ENCODE measurements at regions not wholly inside any gene's neighbourhood (a gene's known extent, or its start where the extent isn't known, plus 50 kb on each side); places are given as distances from the start of the nearest gene placed in this dataset.

DNA sequence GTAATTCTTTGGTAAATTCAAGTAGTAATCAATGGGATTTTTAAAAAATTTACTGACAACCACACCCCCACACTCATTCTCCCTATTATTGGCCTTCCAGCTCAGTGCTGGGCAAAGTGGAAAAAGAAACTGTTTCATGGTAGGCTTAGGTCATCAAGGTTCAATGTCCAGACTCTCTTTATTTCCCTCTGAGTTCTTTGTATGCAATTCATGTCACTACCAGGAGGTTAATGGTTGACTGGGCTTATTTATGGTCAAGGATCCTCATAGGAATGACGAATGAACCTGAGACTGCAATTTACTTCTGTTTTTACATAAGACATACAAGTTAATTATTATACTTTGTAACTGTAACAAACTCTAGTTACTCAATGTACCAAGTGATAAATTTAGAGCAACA lies 403.2 kb downstream of the KLHL13 start:
- H3K79me2 ChIP-seq (ENCODE audit: low read depth) = no peaks in the 10 kb centered on the region
- no peaks in the 10 kb centered on the region for H3K36me3 Mint-ChIP-seq
- no peaks in the 10 kb centered on the region for H3K4me1 ChIP-seq

DNA sequence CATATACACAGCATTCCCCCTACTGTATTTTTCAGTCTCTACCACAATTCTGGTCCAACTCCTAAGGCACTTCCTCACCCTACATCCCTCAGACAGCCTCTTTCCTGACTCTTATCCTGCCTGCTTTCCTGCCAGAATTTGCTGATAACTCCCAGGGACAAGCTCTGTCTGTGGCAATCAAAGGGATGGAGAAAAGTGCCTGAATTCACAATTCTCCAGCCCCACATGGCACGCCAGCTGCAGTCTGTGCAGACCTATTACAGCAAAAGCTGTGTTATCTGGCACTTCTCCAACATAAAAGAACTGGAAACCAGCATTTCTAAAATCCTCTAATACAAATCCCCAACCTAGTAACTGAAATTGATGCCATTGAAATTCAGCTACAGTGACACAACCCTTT lies 404.8 kb downstream of the KLHL13 start:
- no peaks in the 10 kb centered on the region for H3K27me3 Mint-ChIP-seq (ENCODE audit: insufficient read depth, low read depth)

More for the DNA sequence above, 403.2 kb downstream of the KLHL13 start:
- Mint-ChIP-seq H3K27ac (no peak overlapping the region), H3K4me3 (no peak overlapping the region), H3K9me3 (no peaks in the 10 kb centered on the region), H3K4me1 (peaks cover 16% of the 10 kb centered on the region), H3K27me3 (ENCODE audit: insufficient read depth, low read depth) (no peaks in the 10 kb centered on the region)
- Histone ChIP-seq H3K4me2 (no peak overlapping the region), H3F3A (ENCODE audit: low read depth) (no peaks in the 10 kb centered on the region), H4K20me1 (ENCODE audit: low read depth) (no peaks in the 10 kb centered on the region), H3K27me3 (no peaks in the 10 kb centered on the region), H3K9ac (no peak overlapping the region), H3K36me3 (no peaks in the 10 kb centered on the region), H2AFZ (replicated peaks) (no peak overlapping the region), H3K9me3 (ENCODE audit: low read depth) (no peaks in the 10 kb centered on the region), H3K27ac (no peak overlapping the region), H3K4me3 (no peak overlapping the region)
- TF ChIP-seq, protein P1, sequence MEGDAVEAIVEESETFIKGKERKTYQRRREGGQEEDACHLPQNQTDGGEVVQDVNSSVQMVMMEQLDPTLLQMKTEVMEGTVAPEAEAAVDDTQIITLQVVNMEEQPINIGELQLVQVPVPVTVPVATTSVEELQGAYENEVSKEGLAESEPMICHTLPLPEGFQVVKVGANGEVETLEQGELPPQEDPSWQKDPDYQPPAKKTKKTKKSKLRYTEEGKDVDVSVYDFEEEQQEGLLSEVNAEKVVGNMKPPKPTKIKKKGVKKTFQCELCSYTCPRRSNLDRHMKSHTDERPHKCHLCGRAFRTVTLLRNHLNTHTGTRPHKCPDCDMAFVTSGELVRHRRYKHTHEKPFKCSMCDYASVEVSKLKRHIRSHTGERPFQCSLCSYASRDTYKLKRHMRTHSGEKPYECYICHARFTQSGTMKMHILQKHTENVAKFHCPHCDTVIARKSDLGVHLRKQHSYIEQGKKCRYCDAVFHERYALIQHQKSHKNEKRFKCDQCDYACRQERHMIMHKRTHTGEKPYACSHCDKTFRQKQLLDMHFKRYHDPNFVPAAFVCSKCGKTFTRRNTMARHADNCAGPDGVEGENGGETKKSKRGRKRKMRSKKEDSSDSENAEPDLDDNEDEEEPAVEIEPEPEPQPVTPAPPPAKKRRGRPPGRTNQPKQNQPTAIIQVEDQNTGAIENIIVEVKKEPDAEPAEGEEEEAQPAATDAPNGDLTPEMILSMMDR (IDR thresholded peaks at IDR 0.05) = no peak
- no peak for TF ChIP-seq EZH2 (IDR thresholded peaks at IDR 0.05)
- TF ChIP-seq EZH2phosphoT487 (IDR thresholded peaks at IDR 0.05) = no peak
- no peak for DNase-seq (ENCODE audit: low spot score)

DNA sequence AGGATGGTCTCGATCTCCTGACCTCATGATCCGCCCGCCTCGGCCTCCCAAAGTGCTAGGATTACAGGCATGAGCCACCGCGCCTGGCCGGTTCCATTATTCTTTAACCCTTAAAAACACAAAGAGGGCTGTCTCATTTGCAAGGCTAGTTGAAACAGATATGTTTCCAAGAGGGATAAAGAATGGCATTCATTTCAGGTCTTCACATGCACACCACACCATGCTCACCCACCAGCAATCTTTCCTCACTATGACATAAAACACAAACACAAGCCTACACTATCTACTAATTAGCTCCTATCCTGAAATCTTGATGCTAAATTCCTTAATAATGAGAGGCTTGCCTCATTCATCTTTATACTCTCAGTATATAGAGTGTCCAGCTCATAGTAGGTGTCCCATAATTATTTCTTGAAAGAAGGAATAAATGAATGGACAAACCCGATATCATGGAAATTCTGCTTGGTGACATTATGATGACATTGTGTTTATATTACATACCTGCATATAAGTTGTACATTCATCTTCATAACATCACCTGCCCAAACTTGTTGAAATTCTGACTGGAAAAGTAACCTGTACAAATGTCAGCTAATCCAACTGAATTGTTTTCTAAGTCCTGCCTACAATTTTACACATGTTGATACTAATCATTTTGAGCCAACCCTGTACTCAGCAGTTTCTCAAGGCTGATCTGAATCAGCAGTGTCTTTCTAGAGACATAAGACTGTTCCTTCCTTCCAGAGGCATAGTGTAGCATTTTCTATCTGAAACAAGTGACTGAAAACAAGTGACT lies 408.5 kb downstream of the KLHL13 start:
- Mint-ChIP-seq H3K36me3 (no peaks in the 10 kb centered on the region), H3K27me3 (ENCODE audit: insufficient read depth, low read depth) (no peaks in the 10 kb centered on the region), H3K4me1 (peaks cover 17% of the 10 kb centered on the region), H3K27ac (no peak overlapping the region), H3K4me3 (no peak overlapping the region), H3K9me3 (no peaks in the 10 kb centered on the region)
- Histone ChIP-seq H2AFZ (replicated peaks) (no peak overlapping the region), H3F3A (ENCODE audit: low read depth) (no peaks in the 10 kb centered on the region), H3K9ac (no peak overlapping the region), H4K20me1 (ENCODE audit: low read depth) (no peaks in the 10 kb centered on the region), H3K27ac (no peak overlapping the region), H3K4me1 (no peaks in the 10 kb centered on the region), H3K36me3 (no peaks in the 10 kb centered on the region), H3K9me3 (ENCODE audit: low read depth) (no peaks in the 10 kb centered on the region), H3K27me3 (no peaks in the 10 kb centered on the region), H3K4me3 (no peak overlapping the region), H3K4me2 (no peak overlapping the region), H3K79me2 (ENCODE audit: low read depth) (no peaks in the 10 kb centered on the region)
- no peak for TF ChIP-seq EZH2phosphoT487 (IDR thresholded peaks at IDR 0.05)
- TF ChIP-seq, protein P1 (IDR thresholded peaks at IDR 0.05) = no peak
- TF ChIP-seq EZH2 (IDR thresholded peaks at IDR 0.05) = no peak
- DNase-seq (ENCODE audit: low spot score) = no peak

More for the DNA sequence above, 404.8 kb downstream of the KLHL13 start:
- H3K9me3 Mint-ChIP-seq = no peaks in the 10 kb centered on the region
- Histone ChIP-seq H4K20me1 (ENCODE audit: low read depth) (no peaks in the 10 kb centered on the region), H2AFZ (replicated peaks) (no peak overlapping the region), H3K4me3 (no peak overlapping the region), H3K27me3 (no peaks in the 10 kb centered on the region), H3K79me2 (ENCODE audit: low read depth) (no peaks in the 10 kb centered on the region), H3F3A (ENCODE audit: low read depth) (no peaks in the 10 kb centered on the region), H3K27ac (no peak overlapping the region), H3K4me1 (no peaks in the 10 kb centered on the region), H3K4me2 (no peak overlapping the region), H3K9me3 (ENCODE audit: low read depth) (no peaks in the 10 kb centered on the region), H3K9ac (no peak overlapping the region), H3K36me3 (no peaks in the 10 kb centered on the region)
- peaks cover 21% of the 10 kb centered on the region for H3K4me1 Mint-ChIP-seq
- no peak for TF ChIP-seq EZH2phosphoT487 (IDR thresholded peaks at IDR 0.05)
- no peak for TF ChIP-seq EZH2 (IDR thresholded peaks at IDR 0.05)
- TF ChIP-seq, protein P1 (IDR thresholded peaks at IDR 0.05) = no peak
- peak overlapping the region; percentile 21 for H3K27ac Mint-ChIP-seq
- DNase-seq (ENCODE audit: low spot score) = no peak
- H3K4me3 Mint-ChIP-seq = no peak overlapping the region
- no peaks in the 10 kb centered on the region for H3K36me3 Mint-ChIP-seq

All from neural progenitor cell (in vitro differentiated cells).